Panc1 (cell line): ENCODE measurements at regions not wholly inside any gene's neighbourhood (a gene's known extent, or its start where the extent isn't known, plus 50 kb on each side); places are given as distances from the start of the nearest gene placed in this dataset.

Experiments used
- ATAC-seq: fragments of 200-7000 bp; cut with Tn5 transposase; 2 replicates; pipeline ENCODE4 v1.9.1; 2020; ENCODE audit warnings: mild to moderate bottlenecking, moderate library complexity
- BruUV-seq: library from RNA; stranded (reverse); fragments of 400-500 nt; replicated peaks from 2 replicates; lab custom pipeline; 2021; lab: Mats Ljungman, UMichigan
- CTCF ChIA-PET: fragments of 300-600 bp; sonication (Branson Sonifier 250); formaldehyde crosslinking; loops from one replicate; lab custom pipeline; 2022; ENCODE audit warnings: antibody characterized with exemption; lab: Charles Lee
- POLR2A ChIA-PET: fragments of 300-600 bp; sonication (Branson Sonifier 250); formaldehyde crosslinking; loops from one replicate; lab custom pipeline; 2022; ENCODE audit warnings: antibody characterized with exemption; lab: Charles Lee
- DNase-seq: peaks from one replicate; pipeline ENCODE4 v3.0.0-alpha.2; 2010; ENCODE audit warnings: low read depth, low spot score
- H3K27ac ChIP-seq: 2 replicates; pipeline ENCODE4 v1.5.1; 2011; ENCODE audit warnings: mild to moderate bottlenecking, low read length, inconsistent platforms
- H3K27me3 ChIP-seq: fragments of 200-500 bp; sonication (Bioruptor generic); 2 replicates; pipeline ENCODE4 v1.6.0; 2014; ENCODE audit warnings: low read length, inconsistent platforms; ENCODE audit not compliant: control insufficient read depth, insufficient read depth
- H3K36me3 ChIP-seq: fragments of 200-500 bp; sonication (Bioruptor generic); 2 replicates; pipeline ENCODE4 v1.5.1; 2014; ENCODE audit warnings: inconsistent platforms, mild to moderate bottlenecking, low read length, moderate library complexity; ENCODE audit not compliant: control insufficient read depth, insufficient read depth
- H3K4me1 ChIP-seq: 2 replicates; pipeline ENCODE4 v1.5.1; 2011; ENCODE audit warnings: inconsistent platforms, mild to moderate bottlenecking, low read length, moderate library complexity; ENCODE audit not compliant: control insufficient read depth, insufficient read depth
- H3K4me3 ChIP-seq, 2 experiments: 2 replicates each; pipeline ENCODE4 v1.5.1; 2011 to 2012; ENCODE audit warnings: low read depth in 2 of 2, low read length in 2 of 2, mild to moderate bottlenecking in 2 of 2, inconsistent platforms in 1 of 2, moderate library complexity in 1 of 2
- H3K9me3 ChIP-seq: fragments of 200-500 bp; sonication (Bioruptor generic); 2 replicates; pipeline ENCODE4 v1.5.1; 2014; ENCODE audit warnings: low read depth, mild to moderate bottlenecking, inconsistent platforms, low read length, moderate library complexity; ENCODE audit not compliant: control insufficient read depth, insufficient read depth
- POLR2AphosphoS5 ChIP-seq: IDR thresholded peaks from 2 replicates; pipeline ENCODE4 v1.6.1; 2012; ENCODE audit warnings: mild to moderate bottlenecking, low read depth, low read length, moderate library complexity
- SIN3A ChIP-seq: IDR thresholded peaks from 2 replicates; pipeline ENCODE4 v1.6.1; 2012; ENCODE audit warnings: low read depth, mild to moderate bottlenecking, low read length, moderate library complexity, borderline replicate concordance; ENCODE audit not compliant: insufficient read depth
- TCF7L2 ChIP-seq: IDR thresholded peaks from 2 replicates; pipeline ENCODE4 v1.6.1; 2011; ENCODE audit warnings: mild to moderate bottlenecking, low read depth, low read length, inconsistent platforms
- in situ Hi-C: cut with HindIII; loops from 2 replicates; pipeline ENCODE4 v1.10.0; 2016; ENCODE audit warnings: low sequenced_read_pairs, low pct_unique_long_range_greater_than_20kb
- intact Hi-C: fragments of 100-400 bp; cut with micrococcal nuclease; formaldehyde crosslinking; loops from one replicate; pipeline ENCODE4 v1.10.0; 2022; ENCODE audit not compliant: unreplicated experiment
- TF ChIP-seq, protein P1 (sequence below): fragments of 450-650 bp; IDR thresholded peaks from 2 replicates; pipeline ENCODE4 v1.5.1; 2017; ENCODE audit warnings: mild to moderate bottlenecking
- TF ChIP-seq, protein P2 (sequence below), 2 experiments: IDR thresholded peaks; 2 replicates each; pipeline ENCODE4 v1.6.1; 2011 to 2012; ENCODE audit warnings: low read depth in 2 of 2, control low read depth in 1 of 2, low read length in 1 of 2, mild to moderate bottlenecking in 1 of 2, moderate library complexity in 1 of 2; ENCODE audit not compliant: insufficient read depth in 1 of 2

DNA sequence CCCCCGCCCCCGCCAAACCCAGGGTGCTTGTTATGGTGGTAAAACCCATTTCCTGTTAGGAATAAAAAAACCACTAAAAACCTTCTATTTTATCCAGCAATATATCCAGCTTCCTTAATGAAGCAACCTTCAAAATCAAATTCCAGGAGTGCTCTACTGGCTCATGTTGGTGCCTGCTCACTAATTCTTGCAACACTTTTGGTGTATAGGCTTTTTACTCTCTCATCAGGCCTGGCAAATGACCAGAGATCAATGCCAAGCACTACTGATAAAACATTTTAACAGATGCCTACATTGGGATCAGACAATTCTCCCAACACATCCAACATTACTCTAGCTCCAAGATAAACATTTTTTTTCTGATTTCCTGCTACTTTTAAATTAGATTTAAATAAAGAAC is 312.4 kb downstream of the KCNJ3 start:
- ChIA-PET POLR2A (no interaction called here), CTCF (no interaction called here)
- in situ Hi-C loops (no loop called here), intact Hi-C loops (no loop called here)
- Histone ChIP-seq H3K27me3 (no peaks in the 10 kb centered on the region), H3K36me3 (no peaks in the 10 kb centered on the region), H3K9me3 (no peaks in the 10 kb centered on the region), H3K4me3 (no peak overlapping the region), H3K27ac (no peak overlapping the region), H3K4me1 (no peaks in the 10 kb centered on the region)
- BruUV-seq = no TSS peak
- no peak for ATAC-seq
- no peak for DNase-seq
- TF ChIP-seq SIN3A (no peak), POLR2AphosphoS5 (no peak), TCF7L2 (no peak)
- TF ChIP-seq, protein P1, sequence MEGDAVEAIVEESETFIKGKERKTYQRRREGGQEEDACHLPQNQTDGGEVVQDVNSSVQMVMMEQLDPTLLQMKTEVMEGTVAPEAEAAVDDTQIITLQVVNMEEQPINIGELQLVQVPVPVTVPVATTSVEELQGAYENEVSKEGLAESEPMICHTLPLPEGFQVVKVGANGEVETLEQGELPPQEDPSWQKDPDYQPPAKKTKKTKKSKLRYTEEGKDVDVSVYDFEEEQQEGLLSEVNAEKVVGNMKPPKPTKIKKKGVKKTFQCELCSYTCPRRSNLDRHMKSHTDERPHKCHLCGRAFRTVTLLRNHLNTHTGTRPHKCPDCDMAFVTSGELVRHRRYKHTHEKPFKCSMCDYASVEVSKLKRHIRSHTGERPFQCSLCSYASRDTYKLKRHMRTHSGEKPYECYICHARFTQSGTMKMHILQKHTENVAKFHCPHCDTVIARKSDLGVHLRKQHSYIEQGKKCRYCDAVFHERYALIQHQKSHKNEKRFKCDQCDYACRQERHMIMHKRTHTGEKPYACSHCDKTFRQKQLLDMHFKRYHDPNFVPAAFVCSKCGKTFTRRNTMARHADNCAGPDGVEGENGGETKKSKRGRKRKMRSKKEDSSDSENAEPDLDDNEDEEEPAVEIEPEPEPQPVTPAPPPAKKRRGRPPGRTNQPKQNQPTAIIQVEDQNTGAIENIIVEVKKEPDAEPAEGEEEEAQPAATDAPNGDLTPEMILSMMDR = no peak
- TF ChIP-seq, protein P2, sequence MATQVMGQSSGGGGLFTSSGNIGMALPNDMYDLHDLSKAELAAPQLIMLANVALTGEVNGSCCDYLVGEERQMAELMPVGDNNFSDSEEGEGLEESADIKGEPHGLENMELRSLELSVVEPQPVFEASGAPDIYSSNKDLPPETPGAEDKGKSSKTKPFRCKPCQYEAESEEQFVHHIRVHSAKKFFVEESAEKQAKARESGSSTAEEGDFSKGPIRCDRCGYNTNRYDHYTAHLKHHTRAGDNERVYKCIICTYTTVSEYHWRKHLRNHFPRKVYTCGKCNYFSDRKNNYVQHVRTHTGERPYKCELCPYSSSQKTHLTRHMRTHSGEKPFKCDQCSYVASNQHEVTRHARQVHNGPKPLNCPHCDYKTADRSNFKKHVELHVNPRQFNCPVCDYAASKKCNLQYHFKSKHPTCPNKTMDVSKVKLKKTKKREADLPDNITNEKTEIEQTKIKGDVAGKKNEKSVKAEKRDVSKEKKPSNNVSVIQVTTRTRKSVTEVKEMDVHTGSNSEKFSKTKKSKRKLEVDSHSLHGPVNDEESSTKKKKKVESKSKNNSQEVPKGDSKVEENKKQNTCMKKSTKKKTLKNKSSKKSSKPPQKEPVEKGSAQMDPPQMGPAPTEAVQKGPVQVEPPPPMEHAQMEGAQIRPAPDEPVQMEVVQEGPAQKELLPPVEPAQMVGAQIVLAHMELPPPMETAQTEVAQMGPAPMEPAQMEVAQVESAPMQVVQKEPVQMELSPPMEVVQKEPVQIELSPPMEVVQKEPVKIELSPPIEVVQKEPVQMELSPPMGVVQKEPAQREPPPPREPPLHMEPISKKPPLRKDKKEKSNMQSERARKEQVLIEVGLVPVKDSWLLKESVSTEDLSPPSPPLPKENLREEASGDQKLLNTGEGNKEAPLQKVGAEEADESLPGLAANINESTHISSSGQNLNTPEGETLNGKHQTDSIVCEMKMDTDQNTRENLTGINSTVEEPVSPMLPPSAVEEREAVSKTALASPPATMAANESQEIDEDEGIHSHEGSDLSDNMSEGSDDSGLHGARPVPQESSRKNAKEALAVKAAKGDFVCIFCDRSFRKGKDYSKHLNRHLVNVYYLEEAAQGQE (IDR thresholded peaks at IDR 0.05; ENCODE audit: insufficient read depth in 1 of 2, low read depth in 2 of 2, low read length in 1 of 2) = no peak

DNA sequence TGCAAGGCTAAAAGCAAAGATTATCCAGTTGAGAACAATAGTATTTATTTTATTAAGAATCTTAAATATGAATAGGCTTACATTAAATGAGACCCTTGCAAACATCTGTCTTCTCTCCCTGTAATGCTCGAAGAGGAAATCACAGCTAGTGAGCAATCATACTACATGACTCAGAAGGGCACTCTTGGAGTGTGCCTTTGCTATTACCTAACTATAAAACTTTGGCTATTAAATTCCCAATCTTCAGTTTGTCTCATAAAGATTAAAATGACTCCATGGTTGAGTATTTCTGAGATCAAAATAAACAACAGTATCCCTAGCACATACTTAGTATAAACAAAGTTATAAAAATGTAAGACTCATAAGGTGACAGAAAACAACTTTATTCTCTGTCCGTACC is 296.9 kb downstream of the KCNJ3 start:
- CTCF ChIA-PET = no interaction called here
- TF ChIP-seq SIN3A (no peak), POLR2AphosphoS5 (no peak), TCF7L2 (no peak)
- TF ChIP-seq, protein P2 (IDR thresholded peaks at IDR 0.05; ENCODE audit: insufficient read depth in 1 of 2, low read depth in 2 of 2, low read length in 1 of 2) = no peak
- TF ChIP-seq, protein P1 = no peak

More for the DNA sequence above, 296.9 kb downstream of the KCNJ3 start:
- POLR2A ChIA-PET = no interaction called here
- intact Hi-C loops = no loop called here
- in situ Hi-C loops = no loop called here
- DNase-seq = no peak
- H3K27me3 ChIP-seq = no peaks in the 10 kb centered on the region
- no peaks in the 10 kb centered on the region for H3K36me3 ChIP-seq
- no peak overlapping the region for H3K4me3 ChIP-seq
- no peak overlapping the region for H3K27ac ChIP-seq
- no peaks in the 10 kb centered on the region for H3K4me1 ChIP-seq
- no TSS peak for BruUV-seq
- no peak for ATAC-seq
- no peaks in the 10 kb centered on the region for H3K9me3 ChIP-seq
